Endothelial cell of umbilical vein (primary cell): ENCODE measurements at regions not wholly inside any gene's neighbourhood (a gene's known extent, or its start where the extent isn't known, plus 50 kb on each side); places are given as distances from the start of the nearest gene placed in this dataset.
"Not testable (repeated sequence)": the region's sequence is repeated elsewhere in the genome, so short reads cannot be mapped to it uniquely, and the experiment has no call there.

Experiments used
- CTCF ChIP-seq, 2 donors: IDR thresholded peaks; 1 replicate in 1 of 2; 2 replicates in 1 of 2; pipeline ENCODE4 v1.5.1; 2011; ENCODE audit warnings: low read length in 2 of 2, mild to moderate bottlenecking in 2 of 2, moderate library complexity in 2 of 2, control low read depth in 1 of 2, inconsistent platforms in 1 of 2, low read depth in 1 of 2; ENCODE audit not compliant: insufficient read depth in 1 of 2; ENCODE audit errors: extremely low read depth in 1 of 2
- EZH2 ChIP-seq: IDR thresholded peaks from 2 replicates; pipeline ENCODE4 v1.6.1; 2012; ENCODE audit warnings: borderline replicate concordance, low read depth, mild to moderate bottlenecking, moderate library complexity, low read length, inconsistent platforms; ENCODE audit not compliant: severe bottlenecking
- FOS ChIP-seq: IDR thresholded peaks from 2 replicates; pipeline ENCODE4 v1.6.1; 2011; ENCODE audit warnings: mild to moderate bottlenecking, low read length, moderate library complexity, borderline replicate concordance; ENCODE audit not compliant: insufficient read depth
- JUN ChIP-seq: IDR thresholded peaks from 2 replicates; pipeline ENCODE4 v1.6.1; 2011; ENCODE audit warnings: borderline replicate concordance, low read depth; ENCODE audit not compliant: insufficient read length, insufficient read depth
- MYC ChIP-seq: IDR thresholded peaks from one replicate; pipeline ENCODE4 v1.6.1; 2011; ENCODE audit warnings: mild to moderate bottlenecking, low read depth, low read length
- POLR2A ChIP-seq: IDR thresholded peaks from 2 replicates; pipeline ENCODE4 v1.6.1; 2012; ENCODE audit warnings: low read depth, mild to moderate bottlenecking, control low read depth, low read length
- POLR2AphosphoS5 ChIP-seq: IDR thresholded peaks from 2 replicates; pipeline ENCODE4 v1.6.1; 2012; ENCODE audit warnings: low read depth, mild to moderate bottlenecking, control low read depth, low read length, moderate library complexity; ENCODE audit not compliant: insufficient read depth

- TF ChIP-seq CTCF (IDR thresholded peaks at IDR 0.05; ENCODE audit: extremely low read depth in 1 of 2, insufficient read depth in 1 of 2, low read depth in 1 of 2, low read length in 2 of 2); EZH2; POLR2A; POLR2AphosphoS5; JUN; FOS; MYC: not testable (repeated sequence)
Measured at GRCh38 chr7:6955990-6956566, 130.0 kb upstream of the CCZ1B start.
